Aorta (tissue), 5 donors: ENCODE measurements at regions not wholly inside any gene's neighbourhood (a gene's known extent, or its start where the extent isn't known, plus 50 kb on each side); places are given as distances from the start of the nearest gene placed in this dataset.
A peak's percentile ranks its signal among the peaks of the same experiment; 100 is the strongest.

Source experiments
- ATAC-seq: fragments of 200-7000 bp; cut with Tn5 transposase; one replicate; pipeline ENCODE4 v1.9.1; 2022; ENCODE audit warnings: moderate library complexity; ENCODE audit not compliant: low FRiP score
- DNase-seq, 2 donors: peaks; one replicate each; pipeline ENCODE4 v3.0.0-alpha.2; 2020
- H3K27ac ChIP-seq, 2 donors: one replicate each; pipeline ENCODE4 v1.5.1; 2013; ENCODE audit warnings: low read length in 2 of 2, mild to moderate bottlenecking in 2 of 2, moderate library complexity in 2 of 2, control low read depth in 1 of 2, inconsistent platforms in 1 of 2, low read depth in 1 of 2
- H3K27me3 ChIP-seq, 2 donors: one replicate each; pipeline ENCODE4 v1.6.1; 2013; ENCODE audit warnings: control low read depth in 1 of 2, low read length in 1 of 2, mild to moderate bottlenecking in 1 of 2, moderate library complexity in 1 of 2; ENCODE audit not compliant: insufficient read depth in 2 of 2, control insufficient read depth in 1 of 2
- H3K36me3 ChIP-seq, 2 donors: one replicate each; pipeline ENCODE4 v1.6.1; 2013; ENCODE audit warnings: control low read depth in 1 of 2, low read length in 1 of 2, mild to moderate bottlenecking in 1 of 2; ENCODE audit not compliant: insufficient read depth in 2 of 2, control insufficient read depth in 1 of 2
- H3K4me1 ChIP-seq, 2 donors: one replicate each; pipeline ENCODE4 v1.6.1; 2013; ENCODE audit warnings: low read length in 2 of 2, control low read depth in 1 of 2, mild to moderate bottlenecking in 1 of 2, moderate library complexity in 1 of 2; ENCODE audit not compliant: insufficient read depth in 2 of 2, control insufficient read depth in 1 of 2
- H3K4me3 ChIP-seq, 2 donors: one replicate each; pipeline ENCODE4 v1.5.1; 2013; ENCODE audit warnings: low read length in 2 of 2, control low read depth in 1 of 2, mild to moderate bottlenecking in 1 of 2
- H3K9me3 ChIP-seq: one replicate; pipeline ENCODE4 v1.6.1; 2013; ENCODE audit warnings: mild to moderate bottlenecking, low read length; ENCODE audit not compliant: control insufficient read depth
- WGBS, 2 donors: extraction: QIAGEN DNeasy Blood & Tissue Kit; methylation state at CpG; one replicate each; pipeline ENCODE4 v1.1.7; 2013; 5-methylcytosine and 5-hydroxymethylcytosine counted together
- intact Hi-C, 2 donors: fragments of 100-400 bp; cut with DNase I; formaldehyde crosslinking; loops; one replicate each; pipeline versions ENCODE4 v1.14.2 to v1.15.0; 2022
- donor health status: healthy with polysubstance abuse.
- donor health status: Bipolar disorder and iron deficiency.
- donor health status: DM: no; HTN: no; CAD: no.
- donor health status: DM: no; HTN: no; CAD: no.
- donor health status: DM: yes; HTN: yes; CAD: no.

GRCh38 chr10:7481368-7481765 is 70.5 kb upstream of the SFMBT2 start:
- WGBS, 2 donors = 47 to 52% methylated on average over 5 of the region's 5 CpGs
- no peak overlapping the region for H3K4me3 ChIP-seq
- no peaks in the 10 kb centered on the region for H3K36me3 ChIP-seq
- DNase-seq (no peak), ATAC-seq (no peak)
- H3K27me3 ChIP-seq = peaks cover 0 to 2% of the 10 kb centered on the region in 2 donors
- no peak overlapping the region for H3K27ac ChIP-seq
- intact Hi-C loops = no loop called here
- H3K4me1 ChIP-seq = no peaks in the 10 kb centered on the region
- H3K9me3 ChIP-seq = no peaks in the 10 kb centered on the region

DNA sequence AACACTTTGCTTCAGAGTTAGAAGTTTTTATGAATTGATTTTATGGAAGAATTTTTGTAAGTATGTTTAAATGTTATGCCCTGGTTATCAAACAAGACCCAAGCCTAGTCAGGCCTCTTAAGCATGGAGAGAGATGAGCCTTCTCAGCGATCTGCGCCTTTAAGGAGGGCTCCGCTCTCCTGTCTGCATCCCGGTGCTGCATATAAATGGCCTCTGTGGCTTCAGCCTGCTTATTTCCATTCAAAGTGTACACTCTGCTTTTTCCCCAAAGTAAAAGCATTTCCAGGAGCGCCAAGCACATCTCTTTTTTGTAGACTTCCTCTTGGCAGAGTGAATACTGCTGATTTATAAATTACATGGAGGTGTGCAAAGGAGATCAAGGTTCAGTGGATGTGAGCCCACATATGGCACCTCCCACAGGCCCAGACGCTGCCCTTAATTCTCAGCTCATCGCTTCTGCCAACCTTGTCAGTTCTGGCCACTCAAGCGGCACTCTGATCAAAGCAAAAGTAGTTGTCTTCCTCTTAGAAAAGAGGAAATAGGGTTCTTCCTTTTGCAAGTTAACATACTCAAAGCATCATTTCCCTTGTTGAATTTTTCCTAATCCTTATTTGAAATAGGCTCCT is 70.0 kb upstream of the SFMBT2 start:
- ATAC-seq = no peak
- intact Hi-C loops = no loop called here
- no peak for DNase-seq

GRCh38 chr10:7479861-7480598 is 69.2 kb upstream of the SFMBT2 start:
- WGBS, 2 donors = 86% methylated on average over 13 of the region's 13 CpGs
- no peak overlapping the region for H3K27ac ChIP-seq
- no peaks in the 10 kb centered on the region for H3K36me3 ChIP-seq
- DNase-seq = no peak
- no peaks in the 10 kb centered on the region for H3K9me3 ChIP-seq
- H3K4me1 ChIP-seq = no peaks in the 10 kb centered on the region
- no peak overlapping the region for H3K4me3 ChIP-seq
- peaks cover 0 to 1% of the 10 kb centered on the region in 2 donors for H3K27me3 ChIP-seq
- intact Hi-C loops = no loop called here
- no peak for ATAC-seq

More for the DNA sequence above, 70.0 kb upstream of the SFMBT2 start:
- Histone ChIP-seq H3K4me3 (no peak overlapping the region), H3K27me3 (peaks cover 0 to 2% of the 10 kb centered on the region in 2 donors), H3K36me3 (no peaks in the 10 kb centered on the region), H3K4me1 (no peaks in the 10 kb centered on the region), H3K27ac (no peak overlapping the region), H3K9me3 (no peaks in the 10 kb centered on the region)
- WGBS, 2 donors = 53 to 70% methylated on average over 8 of the region's 8 CpGs

GRCh38 chr10:7478727-7479457 is 68.1 kb upstream of the SFMBT2 start:
- H3K4me1 ChIP-seq = no peaks in the 10 kb centered on the region
- DNase-seq = no peak
- H3K36me3 ChIP-seq = no peaks in the 10 kb centered on the region
- no peak overlapping the region for H3K27ac ChIP-seq
- WGBS, 2 donors = 73 to 78% methylated on average over 4 of the region's 4 CpGs
- H3K9me3 ChIP-seq = no peaks in the 10 kb centered on the region
- H3K27me3 ChIP-seq = no peaks in the 10 kb centered on the region
- no peak overlapping the region for H3K4me3 ChIP-seq
- no peak for ATAC-seq
- intact Hi-C loops = no loop called here

DNA sequence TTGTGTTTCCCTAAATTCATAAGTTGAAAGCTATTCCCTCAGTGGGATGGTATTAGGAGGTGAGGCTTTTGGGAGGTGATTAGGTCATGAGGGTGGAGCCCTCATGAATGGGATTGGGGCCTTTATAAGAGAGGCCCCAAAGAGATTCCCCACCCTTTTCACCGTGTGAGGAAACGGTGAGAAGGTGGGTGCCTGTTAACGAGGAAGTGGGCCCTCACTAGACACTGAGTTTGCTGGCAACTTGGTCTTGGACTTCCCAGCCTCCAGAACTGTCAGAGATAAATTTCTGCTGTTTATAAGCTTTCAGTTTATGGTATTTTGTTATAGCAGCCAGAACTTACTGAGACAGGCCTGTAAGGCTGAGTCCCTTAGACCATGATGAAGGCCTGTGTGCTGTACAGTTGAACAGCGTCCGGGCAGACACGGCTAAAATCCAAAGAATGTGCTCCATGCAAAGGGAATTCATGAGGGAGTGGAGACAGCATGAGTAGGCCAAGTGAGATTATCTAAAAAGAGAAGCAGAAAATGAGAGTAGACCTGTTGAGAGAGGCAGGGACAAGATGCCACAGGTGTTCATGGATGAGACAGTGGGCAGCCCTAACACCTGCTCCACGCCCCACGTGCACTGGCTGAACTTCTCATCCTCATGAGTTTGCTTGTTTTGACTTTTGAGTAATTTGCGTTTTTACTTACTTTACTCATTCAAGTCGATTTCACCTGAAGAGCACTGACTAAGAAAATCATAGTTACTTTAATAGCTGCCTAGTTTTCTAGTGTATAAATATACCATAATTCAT is 66.9 kb upstream of the SFMBT2 start:
- intact Hi-C loops = no loop called here
- Histone ChIP-seq H3K36me3 (no peaks in the 10 kb centered on the region), H3K27ac (no peak overlapping the region), H3K4me1 (no peaks in the 10 kb centered on the region), H3K27me3 (no peaks in the 10 kb centered on the region), H3K4me3 (no peak overlapping the region), H3K9me3 (no peaks in the 10 kb centered on the region)
- ATAC-seq (no peak), DNase-seq (no peak)
- 83 to 92% methylated on average over 10 of the region's 10 CpGs for WGBS, 2 donors

GRCh38 chr10:7475939-7476338 is 65.1 kb upstream of the SFMBT2 start:
- DNase-seq (no peak), ATAC-seq (no peak)
- 12 to 23% methylated on average over 5 of the region's 5 CpGs for WGBS, 2 donors
- H3K9me3 ChIP-seq = no peaks in the 10 kb centered on the region
- no peak overlapping the region for H3K27ac ChIP-seq
- no peaks in the 10 kb centered on the region for H3K4me1 ChIP-seq
- no peaks in the 10 kb centered on the region for H3K36me3 ChIP-seq
- peaks cover 0 to 2% of the 10 kb centered on the region in 2 donors for H3K27me3 ChIP-seq
- no peak overlapping the region for H3K4me3 ChIP-seq
- intact Hi-C loops = no loop called here

GRCh38 chr10:7475046-7475911 is 64.4 kb upstream of the SFMBT2 start:
- 14 to 18% methylated on average over 26 of the region's 26 CpGs for WGBS, 2 donors
- intact Hi-C loops = no loop called here
- H3K27ac ChIP-seq = no peak overlapping the region
- no peaks in the 10 kb centered on the region for H3K4me1 ChIP-seq
- H3K27me3 ChIP-seq = peaks cover 0 to 2% of the 10 kb centered on the region in 2 donors
- ATAC-seq (peak; percentile 52), DNase-seq (no peak)
- H3K4me3 ChIP-seq = no peak overlapping the region
- H3K36me3 ChIP-seq = no peaks in the 10 kb centered on the region
- H3K9me3 ChIP-seq = no peaks in the 10 kb centered on the region

- WGBS, 2 donors = 74 to 77% methylated on average over 7 of the region's 7 CpGs
- Histone ChIP-seq H3K27me3 (peaks cover 0 to 2% of the 10 kb centered on the region in 2 donors), H3K4me1 (no peaks in the 10 kb centered on the region), H3K36me3 (no peaks in the 10 kb centered on the region), H3K9me3 (no peaks in the 10 kb centered on the region), H3K27ac (no peak overlapping the region), H3K4me3 (no peak overlapping the region)
- intact Hi-C loops = no loop called here
- no peak for DNase-seq
- no peak for ATAC-seq
Observed at GRCh38 chr10:7474388-7474787, 63.6 kb upstream of the SFMBT2 start.
